GM18502 (cell line): ENCODE measurements at regions not wholly inside any gene's neighbourhood (a gene's known extent, or its start where the extent isn't known, plus 50 kb on each side); places are given as distances from the start of the nearest gene placed in this dataset.
"Not testable (repeated sequence)": the region's sequence is repeated elsewhere in the genome, so short reads cannot be mapped to it uniquely, and the experiment has no call there.

ENCODE experiments used
- ATAC-seq: cut with Tn5 transposase; IDR thresholded peaks from one replicate; pipeline ENCODE4 v1.9.1; 2021; ENCODE audit warnings: mild to moderate bottlenecking; ENCODE audit not compliant: unreplicated experiment, poor library complexity

DNA sequence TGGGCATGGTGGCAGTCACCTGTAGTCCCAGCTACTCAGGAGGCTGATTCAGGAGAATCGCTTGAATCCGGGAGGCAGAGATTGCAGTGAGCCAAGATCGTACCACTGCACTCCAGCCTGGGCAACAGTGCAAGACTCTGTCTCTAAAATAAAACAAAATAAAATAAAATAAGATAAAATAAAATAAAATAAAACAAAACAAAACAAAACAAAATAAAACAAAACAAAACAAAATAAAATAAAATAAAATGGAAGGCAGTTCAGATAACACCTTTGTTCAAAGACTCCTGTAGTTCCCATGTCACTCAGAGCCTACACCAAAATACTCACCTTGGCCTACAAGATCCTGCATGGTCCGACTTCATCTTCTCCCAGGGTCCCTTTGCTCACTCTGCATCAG lies 61.3 kb downstream of the SYF2 start:
- not testable (repeated sequence) for ATAC-seq

GRCh38 chr1:25170439-25170838 lies 61.9 kb downstream of the SYF2 start:
- no peak for ATAC-seq

GRCh38 chr1:25169610-25170009 lies 62.7 kb downstream of the SYF2 start:
- no peak for ATAC-seq

DNA sequence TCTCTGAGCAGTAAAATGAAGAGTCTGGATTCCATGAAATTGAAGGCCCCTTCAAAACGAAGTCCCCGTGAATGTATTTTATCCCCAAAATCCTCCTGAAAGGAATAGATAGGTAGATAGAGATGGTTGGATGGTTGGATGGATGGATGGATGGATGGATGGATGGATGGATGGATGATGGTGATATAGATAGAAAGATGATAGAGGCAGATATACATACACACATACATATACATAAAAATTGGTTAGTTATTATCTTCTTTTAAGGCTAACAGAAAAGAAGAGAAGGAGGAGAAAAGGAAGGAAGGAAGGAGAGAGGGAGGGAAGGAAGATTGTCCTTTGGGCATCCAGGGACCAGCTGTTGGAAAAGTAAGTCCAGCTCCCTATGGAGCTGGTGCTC lies 63.1 kb downstream of the SYF2 start:
- ATAC-seq, result no peak

- ATAC-seq, result no peak
Measured at GRCh38 chr1:25168193-25169071, 63.9 kb downstream of the SYF2 start.

- ATAC-seq, result no peak
Measured at GRCh38 chr1:25167269-25168192, 64.8 kb downstream of the SYF2 start.

DNA sequence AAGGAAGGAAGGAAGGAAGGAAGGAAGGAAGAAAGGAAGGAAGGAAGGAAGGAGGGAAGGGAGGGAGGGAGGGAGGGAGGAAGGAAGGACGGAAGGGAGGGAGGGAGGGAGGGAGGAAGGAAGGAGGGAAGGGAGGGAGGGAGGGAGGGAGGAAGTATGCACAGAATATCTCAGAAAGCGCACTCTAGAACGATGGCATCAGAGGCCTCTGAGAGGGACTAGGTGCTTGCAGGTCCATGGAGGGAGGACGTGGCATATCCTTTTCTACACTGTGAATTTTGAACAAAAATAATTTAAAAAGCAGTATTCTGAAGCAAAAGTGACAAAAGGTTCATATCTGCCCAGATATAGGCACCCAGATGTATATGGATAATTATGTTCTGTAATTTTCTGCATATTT lies 65.5 kb downstream of the SYF2 start:
- ATAC-seq, result no peak

DNA sequence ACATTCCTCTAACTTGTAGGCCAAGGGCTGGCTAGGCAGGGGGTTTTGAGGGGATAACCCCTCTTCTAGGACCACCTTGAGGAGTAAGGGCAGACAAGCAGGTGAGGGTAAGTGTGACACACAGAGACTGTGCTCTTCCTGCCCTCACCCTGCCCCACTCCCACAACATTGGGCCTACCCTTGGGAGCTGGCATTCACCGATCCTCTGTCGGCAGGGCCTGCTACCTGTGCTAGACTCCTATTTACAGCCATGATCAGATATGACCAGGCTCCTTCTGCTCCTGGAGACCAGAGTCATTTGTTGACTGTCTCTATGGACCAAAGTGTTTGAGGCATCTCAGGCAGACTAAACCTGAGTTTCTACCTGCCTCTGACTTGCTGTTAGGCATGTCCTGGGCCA lies 68.3 kb downstream of the SYF2 start:
- no peak for ATAC-seq

GRCh38 chr1:25161981-25162380 lies 70.3 kb downstream of the SYF2 start:
- no peak for ATAC-seq

DNA sequence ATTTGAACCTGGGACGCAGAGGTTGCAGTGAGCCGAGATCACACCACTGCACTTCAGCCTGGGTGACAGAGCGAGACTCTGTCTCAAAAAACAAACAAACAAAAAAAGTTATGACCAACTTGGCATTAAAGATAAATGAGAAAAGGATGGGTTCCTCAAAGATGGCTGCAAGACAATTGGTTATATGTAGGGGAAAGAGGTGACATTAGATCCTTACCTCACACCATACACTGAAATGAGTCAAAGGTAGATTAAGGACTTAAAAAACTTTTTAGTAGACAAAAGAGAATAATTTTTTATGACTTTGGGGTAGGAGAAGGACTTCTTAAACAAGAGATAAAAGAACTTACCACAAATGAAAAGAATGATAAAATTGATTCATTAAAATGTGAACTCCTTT lies 74.5 kb downstream of the SYF2 start:
- ATAC-seq, result no peak

DNA sequence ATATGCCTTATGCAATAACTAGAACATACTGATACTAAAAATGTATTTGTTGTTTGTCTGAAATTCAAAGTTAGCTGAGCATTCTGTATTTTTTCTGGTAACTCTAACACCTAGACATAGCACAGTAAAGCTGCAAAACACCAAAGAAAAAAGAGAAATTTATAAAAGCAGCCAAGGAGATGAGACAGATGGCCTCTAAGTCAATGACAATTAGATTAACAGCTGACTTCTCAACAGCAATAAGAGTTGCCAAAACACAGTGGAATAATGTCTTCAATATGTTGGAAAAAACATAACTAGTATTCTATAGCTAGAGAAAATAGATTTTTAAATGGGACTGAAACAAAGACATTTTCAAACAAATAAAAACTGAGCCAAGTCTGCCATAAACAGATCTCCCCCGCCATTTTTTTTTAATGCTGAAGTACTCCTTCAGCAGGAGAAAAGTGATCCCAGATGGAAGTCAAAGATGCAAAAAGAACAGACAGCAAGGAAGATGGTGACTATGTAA lies 81.3 kb downstream of the SYF2 start:
- no peak for ATAC-seq

DNA sequence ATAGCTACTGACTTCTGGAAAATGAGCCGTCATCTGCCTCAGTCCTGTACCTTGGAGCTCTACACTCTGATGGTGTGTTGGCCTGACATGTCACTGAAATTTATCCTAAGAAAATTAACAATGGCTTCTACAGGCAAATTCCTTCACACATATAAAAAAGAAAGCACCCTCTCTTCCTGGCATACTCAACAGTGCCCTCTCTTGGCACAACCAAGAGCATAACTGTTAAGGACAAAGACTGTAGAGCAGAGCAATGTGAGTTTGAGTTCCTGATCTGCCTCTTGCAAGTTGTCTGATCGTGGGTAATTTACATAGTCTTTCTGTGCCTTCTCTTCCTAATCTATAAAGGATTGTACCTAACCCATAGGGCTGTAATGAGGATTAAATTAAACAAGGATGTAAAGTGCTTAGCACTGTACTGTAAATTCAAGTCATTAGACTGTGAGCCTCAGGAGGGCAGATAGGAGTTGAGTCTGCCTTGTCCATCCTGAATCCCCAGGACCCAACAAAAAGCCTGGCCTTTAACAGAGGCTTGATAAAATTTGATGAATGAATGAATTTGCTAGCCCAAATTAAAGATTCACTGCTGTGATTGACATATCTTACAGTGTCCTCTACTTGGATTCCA lies 83.5 kb downstream of the SYF2 start:
- ATAC-seq, result no peak

- no peak for ATAC-seq
Measured at GRCh38 chr1:25146451-25146855, 85.8 kb downstream of the SYF2 start.

DNA sequence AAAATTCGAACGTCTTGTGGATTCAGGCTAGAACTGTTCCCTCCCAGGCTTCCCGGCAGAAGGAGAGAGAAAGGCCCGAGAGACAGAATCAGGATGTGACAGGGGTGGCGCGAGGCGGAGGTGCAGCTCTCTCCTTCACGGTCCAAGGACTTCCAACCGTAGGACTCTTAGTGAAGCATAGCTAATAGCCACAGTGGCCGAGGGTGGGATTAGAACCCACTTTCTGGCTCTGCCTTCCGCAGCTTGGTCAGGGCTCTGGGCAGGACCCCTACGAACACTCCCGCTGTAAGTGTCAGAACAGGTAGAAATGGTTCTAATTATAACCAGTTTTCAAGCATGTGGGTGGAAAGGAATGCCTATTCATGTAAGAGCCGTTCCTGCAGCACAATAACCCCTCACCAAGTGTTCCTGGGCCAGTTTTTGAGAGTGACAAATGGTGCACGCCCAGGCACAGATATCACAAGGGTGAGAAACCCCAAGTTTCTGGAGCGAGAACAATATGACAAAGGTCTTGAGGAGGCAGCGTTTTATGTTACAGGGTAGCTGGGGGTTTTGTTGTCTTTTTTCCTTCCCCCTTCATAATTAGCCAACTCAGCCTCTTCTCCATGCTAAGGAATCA lies 86.4 kb downstream of the SYF2 start:
- no peak for ATAC-seq

DNA sequence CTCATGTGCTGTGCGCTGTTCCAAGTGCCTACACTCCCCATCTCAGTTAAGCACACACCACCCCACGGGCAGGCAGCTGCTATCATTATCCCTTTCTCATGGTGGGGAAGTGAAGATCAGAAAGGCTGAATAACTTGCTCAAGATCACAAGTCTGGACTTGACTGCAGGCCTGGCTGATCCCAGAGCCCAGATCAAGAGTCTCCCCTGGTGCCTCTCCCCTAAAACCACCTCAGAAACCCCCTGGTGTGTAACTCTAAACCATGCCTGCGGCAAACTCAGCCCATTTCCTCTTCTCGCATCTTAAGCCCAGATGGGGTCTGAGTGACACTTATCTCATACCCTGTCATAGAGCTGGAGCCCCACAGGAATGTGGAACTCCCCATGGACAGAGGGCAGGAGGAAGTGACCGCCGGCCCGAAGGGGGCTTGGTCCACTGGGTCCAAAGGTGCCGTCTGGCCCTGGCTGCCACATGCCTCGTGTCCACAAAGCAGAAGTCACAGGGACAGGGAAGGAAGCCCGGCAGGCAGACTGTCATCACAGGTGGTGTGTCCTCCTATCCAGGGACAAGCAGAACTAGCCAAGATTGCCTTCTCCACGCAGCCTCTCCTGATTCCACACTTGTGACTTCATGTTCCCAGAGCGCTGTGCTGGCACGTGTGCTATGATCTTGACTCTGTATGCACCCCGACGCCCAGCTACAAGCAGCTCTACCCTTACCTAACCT lies 92.1 kb downstream of the SYF2 start:
- ATAC-seq, result peak; percentile 84

- no peak for ATAC-seq
Measured at GRCh38 chr1:25137521-25138395, 94.5 kb downstream of the SYF2 start.

GRCh38 chr1:25137106-25137505 lies 95.2 kb downstream of the SYF2 start:
- ATAC-seq, result no peak

DNA sequence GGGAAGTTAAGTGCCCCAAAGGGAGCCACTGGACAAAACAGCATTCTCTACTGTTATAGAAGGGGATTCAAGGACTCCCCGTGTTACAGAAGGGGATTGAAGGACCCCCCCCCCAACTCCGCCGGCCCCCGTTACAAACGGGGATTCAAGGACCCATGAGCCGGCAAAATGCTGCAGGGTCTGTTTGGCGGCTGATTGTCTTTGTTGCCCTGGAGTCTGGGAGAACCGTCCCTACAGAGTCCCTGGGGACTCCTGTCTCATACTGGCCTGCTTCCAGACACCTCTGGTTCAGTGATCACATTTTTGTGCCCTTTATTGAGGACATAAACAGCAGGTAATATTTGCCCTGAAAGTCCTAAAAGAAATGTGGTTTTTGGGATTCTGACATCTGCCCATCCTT lies 96.4 kb downstream of the SYF2 start:
- no peak for ATAC-seq
